K562 (cell line): ENCODE measurements at regions not wholly inside any gene's neighbourhood (a gene's known extent, or its start where the extent isn't known, plus 50 kb on each side); places are given as distances from the start of the nearest gene placed in this dataset.
"Not testable (repeated sequence)": the region's sequence is repeated elsewhere in the genome, so short reads cannot be mapped to it uniquely, and the experiment has no call there.

Experiments
- ERF ChIP-seq: fragments of 450-650 bp; formaldehyde crosslinking; IDR thresholded peaks from 2 replicates; pipeline ENCODE4 v1.4.0; 2020; ENCODE audit warnings: mild to moderate bottlenecking, mixed read lengths
- HOMEZ ChIP-seq: fragments of 250-450 bp; sonication (Bioruptor Pico); IDR thresholded peaks from 2 replicates; pipeline ENCODE4 v1.4.0; 2020; ENCODE audit warnings: mild to moderate bottlenecking, moderate library complexity
- PHB2 ChIP-seq: fragments of 450-650 bp; IDR thresholded peaks from 2 replicates; pipeline ENCODE4 v1.6.1; 2017; ENCODE audit warnings: low read depth
- TCF7L2 ChIP-seq: fragments of 150-350 bp; IDR thresholded peaks from 2 replicates; pipeline ENCODE4 v1.6.1; 2016; ENCODE audit warnings: low read depth, mild to moderate bottlenecking, low read length, moderate library complexity
- TEAD4 ChIP-seq, 2 experiments: sonication (generic) in 1 of 2; formaldehyde crosslinking in 1 of 2; IDR thresholded peaks; 2 replicates each; pipeline versions ENCODE4 v1.6.1 to v1.8.0; 2012 to 2022; ENCODE audit warnings: borderline replicate concordance in 1 of 2, inconsistent platforms in 1 of 2, low read length in 1 of 2, mild to moderate bottlenecking in 1 of 2, missing genetic modification reagents in 1 of 2
- ZNF354B ChIP-seq: fragments of 250-450 bp; sonication (Bioruptor Pico); IDR thresholded peaks from 2 replicates; pipeline ENCODE4 v1.4.0; 2020

GRCh38 chr2:87348556-87348955 is 326.9 kb upstream of the PLGLB1 start:
- TF ChIP-seq PHB2; TCF7L2; ERF (CRISPR knock-in tag); TEAD4 (IDR thresholded peaks at IDR 0.05; ENCODE audit: low read length); TEAD4 (CRISPR knock-in tag; IDR thresholded peaks at IDR 0.05; ENCODE audit: borderline replicate concordance); HOMEZ (CRISPR knock-in tag); ZNF354B (CRISPR knock-in tag): not testable (repeated sequence)
